HG03521 (cell line): ENCODE measurements at regions not wholly inside any gene's neighbourhood (a gene's known extent, or its start where the extent isn't known, plus 50 kb on each side); places are given as distances from the start of the nearest gene placed in this dataset.
"Not testable (repeated sequence)": the region's sequence is repeated elsewhere in the genome, so short reads cannot be mapped to it uniquely, and the experiment has no call there.

ENCODE experiments used
- ATAC-seq: cut with Tn5 transposase; IDR thresholded peaks from one replicate; pipeline ENCODE4 v1.9.1; 2021; ENCODE audit warnings: mild to moderate bottlenecking, moderate library complexity; ENCODE audit not compliant: unreplicated experiment

DNA sequence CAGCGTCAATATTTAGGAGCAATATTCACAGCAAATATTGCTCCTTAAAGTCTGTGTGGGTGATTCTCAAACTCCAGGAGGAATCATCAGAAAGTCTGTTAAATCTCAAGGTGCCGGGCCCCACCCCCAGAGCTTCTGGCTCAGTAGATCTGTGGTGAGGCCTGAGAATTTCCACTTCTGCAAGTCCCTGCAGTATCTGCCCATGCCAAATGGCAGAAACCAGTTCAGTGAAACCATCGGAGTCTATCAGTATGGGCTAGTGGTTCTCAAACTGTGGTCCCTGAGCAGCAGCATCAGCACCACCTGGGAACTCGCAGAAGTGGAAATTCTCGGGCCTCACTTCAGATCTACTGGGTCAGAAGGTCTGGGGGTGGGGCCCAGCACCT, 202.9 kb downstream of the SLC4A3 start:
- no peak for ATAC-seq

DNA sequence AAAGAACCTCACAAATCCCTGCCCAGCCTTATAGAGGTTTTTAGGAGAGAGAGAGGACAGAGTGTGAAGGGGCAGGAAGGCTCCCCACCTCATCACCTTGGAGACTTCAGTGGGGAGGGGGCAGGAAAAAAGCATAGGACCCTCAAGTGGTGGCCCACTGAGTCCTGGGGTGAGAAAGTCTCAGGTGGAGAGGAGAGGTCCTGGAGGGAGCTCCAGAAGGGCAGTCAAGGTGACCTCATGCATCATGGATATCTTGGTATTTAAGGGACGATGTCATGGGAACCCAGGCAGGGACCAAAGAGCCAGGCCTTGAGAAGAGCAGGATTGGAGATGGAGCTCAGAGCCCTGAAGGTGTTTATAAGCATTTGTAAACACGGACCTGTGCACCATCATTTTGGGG, 204.5 kb downstream of the SLC4A3 start:
- ATAC-seq, result no peak

GRCh38 chr2:219832904-219833303, 205.5 kb downstream of the SLC4A3 start:
- ATAC-seq, result no peak

DNA sequence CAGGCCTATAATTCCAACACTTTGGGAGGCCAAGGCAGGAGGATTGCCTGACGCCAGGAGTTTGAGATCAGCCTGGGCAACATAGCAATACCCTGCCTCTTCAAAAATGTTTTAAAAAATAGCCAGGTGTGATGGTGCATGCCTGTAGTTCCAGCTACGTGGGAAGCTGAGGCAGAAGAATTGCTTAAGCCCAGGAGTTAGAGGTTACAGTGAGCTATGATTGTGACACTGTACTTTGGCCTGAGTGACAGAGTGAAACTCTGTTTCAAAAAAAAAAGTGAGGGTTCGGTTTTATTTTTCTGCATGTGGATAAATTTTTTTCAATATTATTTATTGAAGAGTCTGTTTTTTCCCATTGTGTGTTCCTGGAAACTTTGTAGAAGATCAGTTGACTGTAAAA, 208.1 kb downstream of the SLC4A3 start:
- ATAC-seq, result no peak

- no peak for ATAC-seq
These were observed 209.3 kb downstream of the SLC4A3 start for GRCh38 chr2:219836647-219837177.

DNA sequence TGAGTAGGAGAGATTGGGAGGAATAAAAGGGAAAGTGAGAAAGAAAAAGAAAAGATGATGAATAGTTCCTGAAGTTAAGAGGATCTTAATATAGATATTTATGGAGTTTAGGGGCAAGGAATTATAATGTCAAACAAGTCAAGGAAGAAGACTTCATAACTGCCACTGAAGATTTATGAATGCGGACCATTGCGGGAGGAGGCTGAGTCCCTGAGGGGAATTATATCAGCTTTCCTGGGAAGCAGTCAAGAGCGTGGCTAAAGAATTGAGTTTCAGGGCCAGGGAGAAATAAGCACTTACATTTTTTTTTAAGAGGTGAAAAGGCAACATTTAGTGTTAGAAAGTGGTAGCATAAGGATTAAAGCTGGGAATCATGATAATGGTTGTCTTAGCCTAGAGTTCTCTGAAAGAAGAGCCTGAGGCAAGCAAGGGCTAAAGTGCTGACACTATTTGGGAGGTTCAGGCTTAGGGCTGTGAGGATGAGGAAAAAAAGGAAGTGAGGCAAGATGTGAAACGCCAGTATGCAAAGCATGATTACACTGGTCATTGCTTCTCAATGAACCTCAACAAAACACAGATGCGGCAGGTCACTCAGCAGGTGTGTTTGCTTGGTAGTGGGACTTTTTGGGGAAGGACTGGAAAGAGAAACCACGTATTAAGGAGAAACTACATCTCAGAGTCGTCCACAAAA, 217.1 kb downstream of the SLC4A3 start:
- ATAC-seq, result peak; percentile 84

- no peak for ATAC-seq
These were observed 221.5 kb downstream of the SLC4A3 start for GRCh38 chr2:219848882-219849281.

DNA sequence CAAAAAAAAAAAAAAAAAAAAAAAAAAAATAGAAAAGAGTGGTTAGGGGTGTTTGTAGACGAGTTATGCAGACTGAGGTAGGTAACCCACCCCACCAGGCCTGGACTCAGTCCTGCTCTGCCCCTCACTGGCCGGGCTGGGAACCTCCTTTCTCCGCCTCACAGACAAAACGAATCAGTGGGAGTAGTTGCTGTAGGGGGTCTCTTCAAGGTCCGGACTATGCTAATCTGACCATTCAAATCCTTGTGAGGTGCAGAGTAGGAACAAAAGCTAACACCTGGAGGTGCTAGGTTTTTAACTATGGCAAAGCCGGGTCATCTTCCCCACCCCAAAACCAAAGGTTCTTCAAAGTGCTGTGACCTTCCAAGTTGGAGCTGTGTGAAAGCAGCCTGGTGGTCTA, 223.7 kb downstream of the SLC4A3 start:
- no peak for ATAC-seq

GRCh38 chr2:219851801-219852481, 224.5 kb downstream of the SLC4A3 start:
- no peak for ATAC-seq

GRCh38 chr2:219852626-219853025, 225.2 kb downstream of the SLC4A3 start:
- no peak for ATAC-seq

GRCh38 chr2:219856602-219857001, 229.2 kb downstream of the SLC4A3 start:
- no peak for ATAC-seq

DNA sequence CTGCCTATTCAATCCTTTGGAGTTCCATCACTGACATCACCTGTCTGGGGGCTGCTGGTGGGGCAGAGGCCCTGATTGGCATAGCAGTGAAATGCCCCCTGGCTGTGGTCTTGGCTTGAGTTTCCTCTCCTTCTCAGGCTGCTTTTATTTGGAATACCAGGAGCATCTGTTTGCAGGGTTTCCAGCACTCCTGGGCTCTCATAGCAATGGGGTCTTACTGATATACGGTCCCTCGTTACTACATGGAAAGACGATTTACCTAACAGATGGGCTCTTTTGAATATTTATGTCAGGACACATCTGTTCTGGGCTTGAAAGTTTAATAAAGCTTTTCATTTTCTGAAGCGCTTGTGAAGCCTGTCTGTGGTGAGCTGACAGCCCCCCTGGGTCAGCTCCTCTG, 230.3 kb downstream of the SLC4A3 start:
- no peak for ATAC-seq

- no peak for ATAC-seq
These were observed 233.9 kb downstream of the SLC4A3 start for GRCh38 chr2:219861307-219861706.

GRCh38 chr2:219864154-219864553, 236.7 kb downstream of the SLC4A3 start:
- ATAC-seq, result no peak

DNA sequence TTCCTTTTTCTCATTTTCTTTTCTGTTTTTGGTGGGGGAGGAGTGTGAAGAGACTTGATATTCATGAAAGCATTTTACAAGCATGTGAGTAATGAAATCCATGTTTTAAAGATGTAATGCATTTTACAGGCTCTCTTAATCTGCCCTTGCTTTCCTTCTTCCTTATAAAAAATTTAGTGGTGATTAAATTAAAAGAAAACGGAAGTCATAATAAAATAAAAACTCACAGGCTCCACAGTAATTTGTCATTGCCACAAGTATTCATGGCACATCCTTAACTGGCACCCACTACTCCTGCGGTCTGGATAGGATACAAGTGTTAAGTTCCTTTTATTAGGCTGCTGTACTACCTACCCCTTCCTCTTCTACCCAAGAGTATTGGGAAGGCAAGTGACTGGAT, 241.2 kb downstream of the SLC4A3 start:
- no peak for ATAC-seq

DNA sequence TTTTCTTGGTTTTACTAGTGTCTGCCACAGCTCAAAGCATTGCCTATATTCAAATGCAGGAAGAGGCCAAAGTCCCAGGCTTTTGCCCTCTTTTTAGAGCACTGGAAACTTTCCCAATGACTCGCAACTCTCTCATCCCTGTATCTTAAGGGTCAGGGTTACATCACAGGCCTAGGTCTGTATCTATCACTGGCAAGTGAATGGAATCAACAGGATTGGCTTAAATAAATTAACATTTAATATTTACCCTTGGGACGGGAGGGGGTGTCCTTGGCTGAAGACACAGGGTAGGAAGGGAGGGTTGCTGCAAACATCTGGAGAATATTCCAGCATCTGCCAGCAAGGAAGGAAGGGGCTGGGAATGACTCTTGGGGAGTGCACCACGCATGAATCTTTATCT, 242.6 kb downstream of the SLC4A3 start:
- ATAC-seq, result no peak

DNA sequence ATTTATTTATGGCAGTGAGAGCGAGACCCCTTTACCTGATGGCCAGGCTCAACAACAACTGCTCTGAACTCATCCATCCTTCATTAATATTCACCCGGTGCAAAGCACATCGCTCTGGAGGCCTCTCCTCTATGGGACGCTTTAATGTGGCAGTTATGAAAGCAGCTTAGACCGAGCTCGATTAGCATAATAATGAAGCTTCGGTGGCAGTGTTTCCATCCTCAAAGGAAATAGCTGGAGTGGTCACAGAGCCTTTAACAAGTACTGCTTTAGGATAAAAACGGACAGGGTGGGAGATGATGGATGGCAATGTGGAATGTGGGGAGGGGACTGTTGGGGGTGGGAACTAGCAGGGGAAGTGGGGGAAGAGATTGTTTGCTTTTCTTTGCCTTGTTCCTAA, 243.9 kb downstream of the SLC4A3 start:
- no peak for ATAC-seq

- ATAC-seq, result no peak
These were observed 247.6 kb downstream of the SLC4A3 start for GRCh38 chr2:219875036-219875435.

GRCh38 chr2:219875986-219876385, 248.6 kb downstream of the SLC4A3 start:
- not testable (repeated sequence) for ATAC-seq

DNA sequence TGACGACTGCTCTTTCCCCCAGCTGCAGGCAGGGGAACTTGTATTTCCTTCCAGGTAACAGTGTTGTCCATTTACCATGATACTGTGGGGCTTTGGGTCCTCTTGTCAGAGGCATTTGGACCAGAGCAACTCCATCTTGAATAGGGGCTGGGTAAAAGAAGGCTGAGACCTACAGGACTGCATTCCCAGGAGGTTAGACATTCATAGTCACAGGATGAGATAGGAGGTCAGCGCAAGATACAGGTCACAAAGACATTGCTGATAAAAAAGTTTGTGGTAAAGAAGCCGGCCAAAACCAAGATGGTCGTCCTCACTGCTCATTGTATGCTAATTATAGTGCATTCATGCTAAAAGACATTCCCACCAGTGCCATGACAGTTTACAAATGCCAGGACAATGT, 249.5 kb downstream of the SLC4A3 start:
- no peak for ATAC-seq

DNA sequence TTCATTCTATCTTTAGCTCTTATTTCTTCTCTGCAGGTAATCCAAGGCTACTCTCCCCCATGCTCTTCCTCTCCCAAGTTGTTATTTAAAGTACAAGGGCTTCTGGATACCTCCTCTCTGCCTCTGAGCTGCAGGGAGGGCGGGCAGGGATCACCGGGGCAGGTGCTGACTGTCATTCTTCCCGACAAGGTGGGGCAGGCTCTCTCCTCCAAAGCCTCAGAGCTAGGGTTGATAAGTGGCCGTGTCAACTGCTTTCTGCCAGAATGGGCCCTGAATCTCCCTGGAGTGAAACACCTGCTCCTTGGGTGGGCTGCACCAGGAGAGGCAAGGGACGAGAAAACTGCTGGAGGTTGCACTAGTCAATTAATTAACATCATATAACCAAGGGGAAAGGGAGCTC, 250.3 kb downstream of the SLC4A3 start:
- no peak for ATAC-seq

GRCh38 chr2:219878516-219878915, 251.1 kb downstream of the SLC4A3 start:
- ATAC-seq, result no peak

- no peak for ATAC-seq
These were observed 254.4 kb downstream of the SLC4A3 start for GRCh38 chr2:219881851-219882250.
